GM18507 (cell line): ENCODE measurements at regions not wholly inside any gene's neighbourhood (a gene's known extent, or its start where the extent isn't known, plus 50 kb on each side); places are given as distances from the start of the nearest gene placed in this dataset.
"Not testable (repeated sequence)": the region's sequence is repeated elsewhere in the genome, so short reads cannot be mapped to it uniquely, and the experiment has no call there.

Experiments
- DNase-seq: peaks from one replicate; pipeline ENCODE4 v3.0.0; 2011; ENCODE audit warnings: low read depth; ENCODE audit not compliant: insufficient read length; ENCODE audit errors: extremely low spot score
- FAIRE-seq: peaks from 2 replicates; lab custom pipeline; 2011; peaks lifted over from hg19 to GRCh38; lab: Jason Lieb, UNC

- no peak for DNase-seq
- FAIRE-seq, result no peak
Observed at GRCh38 chr16:31715915-31716314, 157.7 kb upstream of the ZNF267 start.

GRCh38 chr16:31718998-31719397, 154.6 kb upstream of the ZNF267 start:
- no peak for FAIRE-seq

DNA sequence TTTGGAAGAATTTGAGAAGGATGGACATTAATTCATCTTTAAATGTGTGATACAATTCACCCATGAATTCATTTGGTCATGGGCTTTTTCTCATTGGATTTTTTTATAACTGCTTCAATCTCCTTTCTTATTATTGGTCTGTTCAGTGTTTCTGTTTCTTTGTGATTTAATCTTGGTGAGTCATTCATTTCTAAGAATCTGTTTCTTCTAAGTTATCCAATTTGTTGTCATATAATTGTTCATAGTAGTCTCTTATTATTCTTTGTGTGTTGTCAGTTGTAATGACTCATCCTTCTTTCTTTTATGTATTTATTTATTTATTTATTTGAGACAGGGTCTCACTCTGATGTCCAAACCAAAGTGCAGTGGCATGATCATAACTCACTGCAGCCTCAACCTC, 146.1 kb upstream of the ZNF267 start:
- DNase-seq (no peak), FAIRE-seq (no peak)

More at GRCh38 chr16:31718998-31719397, 154.6 kb upstream of the ZNF267 start:
- no peak for DNase-seq

- FAIRE-seq, result no peak
- DNase-seq, result no peak
Observed at GRCh38 chr16:31734265-31734664, 139.3 kb upstream of the ZNF267 start.

DNA sequence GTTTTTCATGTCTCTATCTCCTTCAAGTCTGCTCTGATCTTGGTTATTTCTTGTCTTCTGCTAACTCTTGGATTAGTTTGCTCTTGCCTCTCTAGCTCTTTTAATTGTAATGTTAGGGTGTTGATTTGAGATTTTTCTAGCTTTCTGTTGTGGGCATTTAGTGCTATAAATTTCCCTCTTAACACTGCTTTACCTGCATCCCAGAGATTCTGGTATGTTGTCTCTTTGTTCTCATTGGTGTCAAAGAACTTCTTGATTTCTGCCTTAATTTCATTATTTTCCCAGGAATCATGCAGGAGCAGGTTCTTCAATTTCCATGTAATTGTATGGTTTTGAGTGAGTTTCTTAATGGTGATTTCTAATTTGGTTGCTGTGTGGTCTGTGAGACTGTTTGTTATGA, 128.5 kb upstream of the ZNF267 start:
- DNase-seq, FAIRE-seq: not testable (repeated sequence)

DNA sequence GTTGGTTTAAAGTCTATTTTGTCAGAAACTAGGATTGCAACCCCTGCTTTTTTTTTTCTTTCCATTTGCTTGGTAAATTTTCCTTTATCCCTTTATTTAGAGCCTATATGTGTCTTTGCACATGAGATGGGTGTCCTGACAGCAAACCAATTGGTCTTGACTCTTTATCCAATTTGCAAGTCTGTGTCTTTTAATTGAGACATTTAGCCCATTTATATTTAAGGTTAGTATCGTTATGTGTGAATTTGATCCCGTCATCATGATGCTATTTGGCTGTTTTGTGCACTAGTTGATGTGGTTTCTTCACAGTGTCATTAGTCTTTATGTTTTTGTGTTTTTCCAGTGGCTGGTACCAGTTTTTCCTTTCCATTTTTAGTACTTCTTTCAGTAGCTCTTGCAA, 127.7 kb upstream of the ZNF267 start:
- no peak for FAIRE-seq
- no peak for DNase-seq

DNA sequence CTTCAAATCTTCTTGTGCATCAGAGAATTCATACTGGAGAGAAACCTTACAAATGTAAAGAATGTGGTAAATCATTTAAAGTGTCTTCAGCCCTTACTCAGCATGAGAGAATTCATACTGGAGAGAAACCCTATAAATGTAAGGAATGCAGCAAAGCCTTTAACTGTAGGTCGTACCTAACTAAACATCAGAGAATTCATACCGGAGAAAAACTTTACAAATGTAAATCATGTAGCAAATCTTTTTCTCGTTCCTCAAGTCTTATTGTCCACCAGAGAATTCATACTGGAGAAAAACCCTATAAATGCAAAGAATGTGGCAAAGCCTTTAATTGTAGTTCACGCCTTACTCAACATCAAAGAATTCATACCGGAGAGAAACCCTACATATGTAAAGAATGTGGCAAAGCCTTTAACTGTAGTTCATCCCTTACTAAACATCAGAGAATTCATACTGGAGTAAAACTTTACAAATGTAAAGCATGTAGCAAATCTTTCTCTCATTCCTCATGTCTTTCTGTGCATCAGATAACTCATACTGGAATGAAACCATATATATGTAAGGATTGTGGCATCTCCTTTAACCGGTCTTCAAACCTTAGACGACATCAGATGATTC, 118.5 kb upstream of the ZNF267 start:
- FAIRE-seq (no peak), DNase-seq (no peak)

GRCh38 chr16:31764103-31764502, 109.5 kb upstream of the ZNF267 start:
- FAIRE-seq, result no peak
- DNase-seq, result no peak

DNA sequence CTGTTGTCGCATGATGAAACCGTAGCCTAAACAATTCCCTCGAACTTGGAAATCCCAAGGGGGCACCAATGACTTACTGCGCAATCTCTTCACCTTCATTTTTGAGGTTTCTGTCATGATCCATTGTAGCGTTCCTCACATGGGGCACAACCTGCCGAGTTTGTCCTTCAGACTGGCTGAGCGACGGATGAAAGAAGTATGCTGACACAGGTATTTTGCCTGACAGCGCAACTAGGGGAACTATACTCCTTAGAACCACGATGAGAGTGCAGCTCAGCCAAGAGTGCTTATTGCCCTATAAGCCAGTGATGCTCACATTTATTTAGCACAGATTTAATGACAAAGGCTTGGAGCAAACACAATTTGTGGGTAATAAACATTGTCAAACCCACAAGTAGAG, 106.3 kb upstream of the ZNF267 start:
- FAIRE-seq (no peak), DNase-seq (no peak)

DNA sequence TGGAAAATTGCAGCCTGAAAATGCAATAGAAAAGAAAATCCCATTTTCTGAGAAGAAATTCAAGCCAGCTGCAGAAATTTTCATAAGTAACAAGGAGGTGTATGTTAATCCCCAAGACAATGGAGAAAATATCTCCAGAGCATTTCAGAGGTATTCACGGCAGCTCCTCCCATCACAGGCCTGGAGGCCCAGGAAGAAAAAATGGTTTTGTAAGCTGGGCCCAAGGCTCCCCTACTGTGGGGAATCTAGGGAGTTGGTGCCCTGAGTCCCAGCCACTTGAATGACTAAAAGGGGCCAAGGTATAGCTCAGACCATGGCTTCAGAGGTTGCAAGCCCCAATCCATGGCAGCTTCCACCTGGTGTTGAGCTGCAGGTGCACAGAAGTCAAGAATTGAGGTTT, 93.3 kb upstream of the ZNF267 start:
- DNase-seq, result no peak
- no peak for FAIRE-seq

GRCh38 chr16:31785126-31785525, 88.5 kb upstream of the ZNF267 start:
- peak; percentile 36 for FAIRE-seq
- DNase-seq, result no peak

- no peak for FAIRE-seq
- no peak for DNase-seq
Observed at GRCh38 chr16:31807086-31807485, 66.5 kb upstream of the ZNF267 start.

DNA sequence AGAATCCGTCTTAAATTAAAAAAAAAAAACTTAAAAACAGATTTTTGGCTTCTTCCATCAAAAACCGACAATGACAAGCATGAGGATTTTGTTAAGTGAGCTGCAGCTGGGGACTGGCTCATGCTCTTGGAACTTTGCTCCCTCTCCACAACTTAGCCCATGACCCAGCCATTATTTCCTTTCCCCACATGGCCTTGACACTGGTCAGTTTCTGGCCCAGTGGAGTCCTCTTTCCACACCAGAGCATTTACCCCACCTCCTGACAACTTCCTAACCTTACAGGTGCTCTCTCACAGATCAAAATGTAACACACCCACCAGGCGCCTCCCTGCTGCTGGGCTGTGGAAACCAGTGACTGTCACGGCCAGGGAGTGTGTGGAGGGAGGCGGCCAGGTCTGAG, 62.7 kb upstream of the ZNF267 start:
- DNase-seq (no peak), FAIRE-seq (no peak)

DNA sequence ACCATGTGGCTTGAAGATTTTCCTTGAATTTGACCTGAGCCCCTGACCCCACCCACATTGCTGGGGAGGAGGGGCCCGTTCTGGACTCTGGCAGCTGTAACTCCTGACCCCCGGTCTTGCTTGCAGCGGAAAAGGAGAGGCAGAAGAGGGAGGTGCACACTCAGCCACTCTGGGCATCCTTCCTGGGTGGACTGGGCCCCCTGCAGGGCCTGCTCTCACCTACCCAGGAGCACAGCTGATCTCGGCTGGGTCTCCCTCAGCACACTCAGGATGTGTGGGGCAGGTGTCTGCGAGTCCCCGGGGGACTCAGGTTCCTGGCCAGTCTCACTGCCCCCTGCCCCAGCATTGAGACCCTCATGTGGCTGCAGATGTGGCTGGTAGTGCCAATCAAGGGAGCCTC, 57.5 kb upstream of the ZNF267 start:
- not testable (repeated sequence) for FAIRE-seq, DNase-seq

- DNase-seq (no peak), FAIRE-seq (no peak)
Observed at GRCh38 chr16:31819386-31819785, 54.2 kb upstream of the ZNF267 start.

DNA sequence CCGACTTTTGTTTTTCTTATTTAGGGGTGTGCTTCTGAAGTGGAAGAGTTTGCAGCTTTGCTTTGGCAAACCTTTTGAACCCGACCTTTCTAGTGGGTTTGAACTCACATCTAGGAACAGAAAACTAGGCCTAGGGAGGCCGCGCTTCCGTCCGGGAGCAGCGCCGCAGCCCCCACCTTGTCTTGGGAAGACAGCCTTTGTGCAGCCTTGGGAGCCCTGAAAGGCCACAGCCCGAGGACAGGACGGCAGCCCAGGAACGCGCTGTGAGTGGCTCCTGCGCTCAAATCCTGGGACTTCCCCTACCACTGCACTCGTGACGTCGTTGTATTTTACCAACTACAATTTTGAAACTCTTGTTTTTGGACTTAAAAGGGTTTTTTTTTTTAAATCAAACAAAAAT, 53.7 kb upstream of the ZNF267 start:
- FAIRE-seq (no peak), DNase-seq (no peak)
